ENCODE measurements at regions not wholly inside any gene's neighbourhood (a gene's known extent, or its start where the extent isn't known, plus 50 kb on each side); places are given as distances from the start of the nearest gene placed in this dataset.
A peak's percentile ranks its signal among the peaks of the same experiment; 100 is the strongest.

DNA sequence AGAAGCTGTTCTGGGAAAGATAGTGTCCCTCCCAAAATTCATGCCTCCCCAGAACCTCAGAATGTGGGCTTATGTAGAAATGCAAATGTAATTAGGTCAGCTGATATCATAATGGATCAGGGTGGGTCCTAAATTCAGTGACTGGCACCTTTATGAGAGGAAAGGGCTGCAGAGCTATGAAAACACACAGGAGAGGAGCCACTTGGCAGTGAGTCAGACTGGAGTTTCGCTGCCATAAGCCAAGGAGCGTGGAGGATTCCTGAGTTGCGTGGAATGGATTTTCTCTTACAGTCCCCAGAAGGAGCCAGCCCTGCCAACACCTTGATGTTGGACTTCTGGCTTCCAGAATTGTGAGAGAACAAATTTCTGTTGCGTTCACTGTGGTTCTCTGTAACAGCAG, 249.8 kb upstream of the PMEPA1 start:
- Histone ChIP-seq H3K27me3 (no peaks in the 10 kb centered on the region), H3K27ac (peak overlapping the region in 1 of 5 donors; percentile 60), H3K9me3 (no peaks in the 10 kb centered on the region), H3K36me3 (no peaks in the 10 kb centered on the region), H3K4me1 (peaks cover 0 to 10% (median 3%) of the 10 kb centered on the region in 4 donors), H3K4me3 (no peak overlapping the region)
- 74 to 87% (median 78%) methylated on average over 4 of the region's 4 CpGs for WGBS, 5 donors
- intact Hi-C loops (cut with DNase I; ENCODE audit: low total_unique reads): no loop called here
- TF ChIP-seq EP300 (IDR thresholded peaks at IDR 0.05) (no peak), CTCF (IDR thresholded peaks at IDR 0.05) (no peak), POLR2AphosphoS5 (IDR thresholded peaks at IDR 0.05) (no peak), POLR2A (IDR thresholded peaks at IDR 0.05) (no peak)
- DNase-seq: peak in 1 of 2 donors; percentile 21

DNA sequence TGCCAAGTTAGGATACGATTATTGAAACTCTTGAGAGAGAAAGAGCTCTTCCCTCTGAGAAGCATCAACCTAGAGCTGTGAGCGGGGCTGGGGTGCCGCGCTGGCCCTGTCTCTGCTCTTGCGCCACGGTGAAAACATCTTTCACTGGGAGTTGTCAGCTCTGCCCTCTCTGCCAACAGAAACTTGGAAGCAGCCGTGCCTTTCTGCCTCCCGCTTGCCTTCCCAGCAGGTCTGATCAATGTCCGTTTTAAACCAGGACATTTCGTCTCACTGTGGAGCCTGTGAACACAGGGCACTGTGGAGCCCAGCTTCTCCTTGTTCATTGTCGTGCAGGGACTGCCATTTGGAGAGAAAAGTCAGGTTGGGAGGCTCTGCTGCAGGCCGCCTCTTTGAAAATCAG, 249.2 kb upstream of the PMEPA1 start:
- intact Hi-C loops (cut with DNase I; ENCODE audit: low total_unique reads): no loop called here
- H3K4me3 ChIP-seq: no peak overlapping the region
- DNase-seq: peak in 1 of 2 donors; percentile 26
- peak overlapping the region in 1 of 5 donors; percentile 60 for H3K27ac ChIP-seq
- no peaks in the 10 kb centered on the region for H3K36me3 ChIP-seq
- TF ChIP-seq CTCF (IDR thresholded peaks at IDR 0.05) (no peak), EP300 (IDR thresholded peaks at IDR 0.05) (no peak), POLR2A (IDR thresholded peaks at IDR 0.05) (no peak), POLR2AphosphoS5 (IDR thresholded peaks at IDR 0.05) (peak in 1 of 3 donors; percentile 47)
- H3K27me3 ChIP-seq: no peaks in the 10 kb centered on the region
- H3K4me1 ChIP-seq: peaks cover 0 to 6% (median 3%) of the 10 kb centered on the region in 4 donors
- WGBS, 5 donors: 70 to 84% (median 73%) methylated on average over 12 of the region's 12 CpGs
- no peaks in the 10 kb centered on the region for H3K9me3 ChIP-seq

- Histone ChIP-seq H3K36me3 (no peaks in the 10 kb centered on the region), H3K4me3 (no peak overlapping the region), H3K9me3 (no peaks in the 10 kb centered on the region), H3K27me3 (no peaks in the 10 kb centered on the region), H3K4me1 (peaks cover 0 to 5% (median 0%) of the 10 kb centered on the region in 4 donors), H3K27ac (no peak overlapping the region)
- 48 to 67% (median 58%) methylated on average over 3 of the region's 3 CpGs for WGBS, 5 donors
- DNase-seq: no peak
- intact Hi-C loops (cut with DNase I; ENCODE audit: low total_unique reads): no loop called here
- TF ChIP-seq POLR2A (IDR thresholded peaks at IDR 0.05): no peak
- no peak for TF ChIP-seq CTCF (IDR thresholded peaks at IDR 0.05)
- no peak for TF ChIP-seq EP300 (IDR thresholded peaks at IDR 0.05)
- TF ChIP-seq POLR2AphosphoS5 (IDR thresholded peaks at IDR 0.05): no peak
These were observed 248.2 kb upstream of the PMEPA1 start for GRCh38 chr20:57958050-57958420.

GRCh38 chr20:57957411-57958049, 247.7 kb upstream of the PMEPA1 start:
- 77 to 87% (median 84%) methylated on average over 9 to 10 of the region's 10 CpGs for WGBS, 5 donors
- Histone ChIP-seq H3K27ac (no peak overlapping the region), H3K4me1 (peaks cover 0 to 5% (median 0%) of the 10 kb centered on the region in 4 donors), H3K4me3 (no peak overlapping the region), H3K9me3 (no peaks in the 10 kb centered on the region), H3K27me3 (no peaks in the 10 kb centered on the region), H3K36me3 (no peaks in the 10 kb centered on the region)
- no peak for DNase-seq
- intact Hi-C loops (cut with DNase I; ENCODE audit: low total_unique reads): no loop called here
- TF ChIP-seq POLR2AphosphoS5 (IDR thresholded peaks at IDR 0.05) (no peak), CTCF (IDR thresholded peaks at IDR 0.05) (no peak), POLR2A (IDR thresholded peaks at IDR 0.05) (no peak), EP300 (IDR thresholded peaks at IDR 0.05) (no peak)
